Mammary epithelial cell (primary cell): ENCODE measurements at regions not wholly inside any gene's neighbourhood (a gene's known extent, or its start where the extent isn't known, plus 50 kb on each side); places are given as distances from the start of the nearest gene placed in this dataset.

ENCODE experiments used
- CTCF ChIP-seq, 2 donors: IDR thresholded peaks in 1 of 2; conservative IDR thresholded peaks in 1 of 2; 2 replicates each; pipeline ENCODE4 v1.5.1; 2011 to 2012; ENCODE audit warnings: inconsistent platforms in 2 of 2, low read length in 2 of 2, mild to moderate bottlenecking in 2 of 2, control low read depth in 1 of 2, low read depth in 1 of 2; ENCODE audit not compliant: insufficient read depth in 1 of 2; ENCODE audit errors: extremely low read depth in 1 of 2
- EZH2 ChIP-seq: IDR thresholded peaks from 2 replicates; pipeline ENCODE4 v1.6.1; 2012; ENCODE audit warnings: low read length, inconsistent platforms, borderline replicate concordance

GRCh38 chr4:140304346-140304745 is 69.1 kb upstream of the SCOC start:
- TF ChIP-seq CTCF (conservative IDR thresholded peaks at IDR 0.05 in 1 of 2, IDR thresholded peaks at IDR 0.05 in 1 of 2; ENCODE audit: extremely low read depth in 1 of 2, insufficient read depth in 1 of 2, low read depth in 1 of 2, low read length in 2 of 2), result no peak
- no peak for TF ChIP-seq EZH2
